Chondrocyte (in vitro differentiated cells): ENCODE measurements at regions not wholly inside any gene's neighbourhood (a gene's known extent, or its start where the extent isn't known, plus 50 kb on each side); places are given as distances from the start of the nearest gene placed in this dataset.

Experiments
- DNase-seq: peaks from one replicate; pipeline ENCODE4 v3.0.0; 2021; ENCODE audit warnings: mixed read lengths, low spot score
- H3K27ac Mint-ChIP-seq: one replicate; pipeline ENCODE4 v1.8.0; 2021; ENCODE audit warnings: mild to moderate bottlenecking, moderate library complexity, mixed read lengths; ENCODE audit not compliant: unreplicated experiment
- H3K27me3 Mint-ChIP-seq: 2 replicates; pipeline ENCODE4 v1.8.0; 2021; ENCODE audit warnings: low read depth, mixed read lengths
- H3K36me3 Mint-ChIP-seq: 2 replicates; pipeline ENCODE4 v1.8.0; 2021; ENCODE audit warnings: low read depth, mixed read lengths
- H3K4me1 Mint-ChIP-seq: 2 replicates; pipeline ENCODE4 v1.8.0; 2021; ENCODE audit warnings: low read depth, mild to moderate bottlenecking, mixed read lengths
- H3K4me3 Mint-ChIP-seq: one replicate; pipeline ENCODE4 v1.8.0; 2021; ENCODE audit warnings: mild to moderate bottlenecking, moderate library complexity, mixed read lengths; ENCODE audit not compliant: unreplicated experiment
- H3K9me3 Mint-ChIP-seq: 2 replicates; pipeline ENCODE4 v1.8.0; 2021; ENCODE audit warnings: low read depth, mixed read lengths
- CTCF ChIP-seq: fragments of 200-600 bp; sonication (generic); IDR thresholded peaks from 2 replicates; pipeline ENCODE4 v1.5.0; 2021; ENCODE audit warnings: antibody characterized with exemption, mild to moderate bottlenecking, moderate library complexity

GRCh38 chr2:79434362-79434761 lies 78.5 kb upstream of the CTNNA2 start:
- Mint-ChIP-seq H3K27ac (no peak overlapping the region), H3K4me3 (no peak overlapping the region), H3K9me3 (no peaks in the 10 kb centered on the region), H3K27me3 (no peaks in the 10 kb centered on the region), H3K36me3 (no peaks in the 10 kb centered on the region), H3K4me1 (no peaks in the 10 kb centered on the region)
- TF ChIP-seq CTCF = no peak
- no peak for DNase-seq

- Mint-ChIP-seq H3K4me1 (no peaks in the 10 kb centered on the region), H3K27ac (no peak overlapping the region), H3K27me3 (no peaks in the 10 kb centered on the region), H3K36me3 (no peaks in the 10 kb centered on the region), H3K9me3 (no peaks in the 10 kb centered on the region), H3K4me3 (no peak overlapping the region)
- no peak for DNase-seq
- no peak for TF ChIP-seq CTCF
These were observed 80.1 kb upstream of the CTNNA2 start for GRCh38 chr2:79432731-79433146.

- Mint-ChIP-seq H3K4me1 (no peaks in the 10 kb centered on the region), H3K27me3 (no peaks in the 10 kb centered on the region), H3K4me3 (no peak overlapping the region), H3K27ac (no peak overlapping the region), H3K9me3 (no peaks in the 10 kb centered on the region), H3K36me3 (no peaks in the 10 kb centered on the region)
- DNase-seq = no peak
- no peak for TF ChIP-seq CTCF
These were observed 84.1 kb upstream of the CTNNA2 start for GRCh38 chr2:79428745-79429144.

- H3K36me3 Mint-ChIP-seq = no peaks in the 10 kb centered on the region
- H3K9me3 Mint-ChIP-seq = peaks cover 16% of the 10 kb centered on the region
- H3K4me3 Mint-ChIP-seq = no peak overlapping the region
- no peak for DNase-seq
- TF ChIP-seq CTCF = no peak
- H3K27ac Mint-ChIP-seq = no peak overlapping the region
- H3K27me3 Mint-ChIP-seq = no peaks in the 10 kb centered on the region
- no peaks in the 10 kb centered on the region for H3K4me1 Mint-ChIP-seq
These were observed 98.2 kb upstream of the CTNNA2 start for GRCh38 chr2:79414690-79415089.

- Mint-ChIP-seq H3K9me3 (peaks cover 9% of the 10 kb centered on the region), H3K27ac (no peak overlapping the region), H3K4me3 (no peak overlapping the region), H3K36me3 (no peaks in the 10 kb centered on the region), H3K4me1 (no peaks in the 10 kb centered on the region), H3K27me3 (no peaks in the 10 kb centered on the region)
- DNase-seq = no peak
- TF ChIP-seq CTCF = no peak
These were observed 118.4 kb upstream of the CTNNA2 start for GRCh38 chr2:79394485-79394859.
